ENCODE measurements at regions not wholly inside any gene's neighbourhood (a gene's known extent, or its start where the extent isn't known, plus 50 kb on each side); places are given as distances from the start of the nearest gene placed in this dataset.

GRCh38 chr1:73953586-73953985 lies 244.4 kb downstream of the LRRIQ3 start:
- intact Hi-C loops (cut with micrococcal nuclease; ENCODE audit: unreplicated experiment), result no loop called here
- peaks cover 18% of the 10 kb centered on the region for H3K27me3 Mint-ChIP-seq (ENCODE audit: insufficient read depth, unreplicated experiment)
- no peaks in the 10 kb centered on the region for H3K4me1 Mint-ChIP-seq (ENCODE audit: low read depth, unreplicated experiment)

DNA sequence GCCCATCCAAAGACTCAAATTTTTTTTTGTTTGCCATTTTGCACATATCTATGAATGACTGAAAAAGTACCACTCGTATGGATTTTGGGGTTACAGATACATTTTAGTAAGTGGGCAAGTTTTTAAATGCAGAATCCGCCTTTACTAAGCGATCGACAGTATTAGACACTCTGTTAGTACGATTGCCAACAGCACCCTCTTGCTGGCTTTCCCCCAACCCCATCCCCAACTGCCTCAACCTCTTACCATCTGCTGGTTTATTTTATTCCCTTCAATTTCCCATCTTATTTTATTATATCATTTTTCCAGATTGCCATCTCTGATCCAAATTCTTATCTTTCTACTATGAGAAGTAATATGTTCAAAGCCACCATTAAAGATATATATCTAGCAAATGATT lies 244.8 kb downstream of the LRRIQ3 start:
- Mint-ChIP-seq H3K4me3 (ENCODE audit: unreplicated experiment) (no peak overlapping the region), H3K4me1 (ENCODE audit: low read depth, unreplicated experiment) (no peaks in the 10 kb centered on the region), H3K9me3 (ENCODE audit: unreplicated experiment) (no peaks in the 10 kb centered on the region), H3K36me3 (ENCODE audit: insufficient read depth, unreplicated experiment) (no peaks in the 10 kb centered on the region), H3K27ac (ENCODE audit: unreplicated experiment) (no peak overlapping the region), H3K27me3 (ENCODE audit: insufficient read depth, unreplicated experiment) (peaks cover 18% of the 10 kb centered on the region)
- POLR2A ChIA-PET, result no interaction called here
- no peak for DNase-seq
- Histone ChIP-seq H3K4me3 (ENCODE audit: low read depth, low read length) (no peak overlapping the region), H3K4me1 (no peaks in the 10 kb centered on the region), H3K36me3 (ENCODE audit: control insufficient read depth, insufficient read depth, low read length) (no peaks in the 10 kb centered on the region), H3K9me3 (no peaks in the 10 kb centered on the region), H3K27me3 (replicated peaks; ENCODE audit: control insufficient read depth, insufficient read depth, low read length) (no peaks in the 10 kb centered on the region)
- CTCF ChIA-PET, result no interaction called here
- no peak for TF ChIP-seq CTCF (IDR thresholded peaks at IDR 0.05; ENCODE audit: insufficient read depth in 1 of 2, low read depth in 1 of 2, low read length in 1 of 2, severe bottlenecking in 1 of 2, unreplicated experiment in 1 of 2)
- intact Hi-C loops (cut with micrococcal nuclease; ENCODE audit: unreplicated experiment), result no loop called here
- BruUV-seq (replicated peaks), result no TSS peak

More at GRCh38 chr1:73953586-73953985, 244.4 kb downstream of the LRRIQ3 start:
- Mint-ChIP-seq H3K36me3 (ENCODE audit: insufficient read depth, unreplicated experiment) (no peaks in the 10 kb centered on the region), H3K4me3 (ENCODE audit: unreplicated experiment) (no peak overlapping the region), H3K27ac (ENCODE audit: unreplicated experiment) (no peak overlapping the region), H3K9me3 (ENCODE audit: unreplicated experiment) (no peaks in the 10 kb centered on the region)
- no peak for DNase-seq
- POLR2A ChIA-PET, result no interaction called here
- Histone ChIP-seq H3K36me3 (ENCODE audit: control insufficient read depth, insufficient read depth, low read length) (no peaks in the 10 kb centered on the region), H3K9me3 (no peaks in the 10 kb centered on the region), H3K4me1 (no peaks in the 10 kb centered on the region), H3K4me3 (ENCODE audit: low read depth, low read length) (no peak overlapping the region), H3K27me3 (replicated peaks; ENCODE audit: control insufficient read depth, insufficient read depth, low read length) (no peaks in the 10 kb centered on the region)
- TF ChIP-seq CTCF (IDR thresholded peaks at IDR 0.05; ENCODE audit: insufficient read depth in 1 of 2, low read depth in 1 of 2, low read length in 1 of 2, severe bottlenecking in 1 of 2, unreplicated experiment in 1 of 2), result no peak
- CTCF ChIA-PET, result no interaction called here
- no TSS peak for BruUV-seq (replicated peaks)

DNA sequence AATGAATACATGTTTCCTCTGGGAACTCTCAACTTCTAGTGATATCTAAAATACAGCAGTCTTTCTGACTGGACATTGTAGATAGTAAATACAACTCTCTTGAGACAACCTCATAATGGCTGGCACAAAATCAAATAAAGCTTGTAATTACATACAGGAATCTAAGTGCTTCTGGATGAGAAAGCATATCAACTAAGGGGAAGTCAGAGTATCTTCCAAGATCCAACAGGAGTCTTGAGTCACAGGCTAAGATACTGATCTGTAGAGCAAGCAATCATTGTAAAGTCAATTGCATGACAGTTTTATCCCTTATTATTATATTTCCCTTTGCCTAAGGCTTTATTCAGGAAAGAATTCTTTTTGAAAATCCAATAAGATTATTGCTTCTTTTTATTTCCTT lies 249.9 kb downstream of the LRRIQ3 start:
- peaks cover 12% of the 10 kb centered on the region for H3K27me3 Mint-ChIP-seq (ENCODE audit: insufficient read depth, unreplicated experiment)
- no peaks in the 10 kb centered on the region for H3K9me3 Mint-ChIP-seq (ENCODE audit: unreplicated experiment)
- Histone ChIP-seq H3K4me3 (ENCODE audit: low read depth, low read length) (no peak overlapping the region), H3K36me3 (ENCODE audit: control insufficient read depth, insufficient read depth, low read length) (no peaks in the 10 kb centered on the region), H3K27me3 (replicated peaks; ENCODE audit: control insufficient read depth, insufficient read depth, low read length) (no peaks in the 10 kb centered on the region), H3K4me1 (no peaks in the 10 kb centered on the region), H3K9me3 (no peaks in the 10 kb centered on the region)
- intact Hi-C loops (cut with micrococcal nuclease; ENCODE audit: unreplicated experiment), result no loop called here
- ChIA-PET POLR2A (no interaction called here), CTCF (no interaction called here)
- H3K4me1 Mint-ChIP-seq (ENCODE audit: low read depth, unreplicated experiment), result no peaks in the 10 kb centered on the region
- H3K36me3 Mint-ChIP-seq (ENCODE audit: insufficient read depth, unreplicated experiment), result no peaks in the 10 kb centered on the region
- H3K27ac Mint-ChIP-seq (ENCODE audit: unreplicated experiment), result no peak overlapping the region
- DNase-seq, result no peak
- H3K4me3 Mint-ChIP-seq (ENCODE audit: unreplicated experiment), result no peak overlapping the region
- no TSS peak for BruUV-seq (replicated peaks)
- TF ChIP-seq CTCF (IDR thresholded peaks at IDR 0.05; ENCODE audit: insufficient read depth in 1 of 2, low read depth in 1 of 2, low read length in 1 of 2, severe bottlenecking in 1 of 2, unreplicated experiment in 1 of 2), result no peak
